SK-N-SH (cell line): ENCODE measurements at regions not wholly inside any gene's neighbourhood (a gene's known extent, or its start where the extent isn't known, plus 50 kb on each side); places are given as distances from the start of the nearest gene placed in this dataset.

Experiments
- CTCF ChIA-PET: fragments of 300-600, 350-600 bp; formaldehyde crosslinking; extraction: SDS; loops from one replicate; lab custom pipeline; 2021; lab: Yijun Ruan, JAX
- POLR2A ChIA-PET: fragments of 350-600 bp; sonication (Branson Sonifier 250); formaldehyde crosslinking; extraction: SDS; loops from one replicate; lab custom pipeline; 2020; ENCODE audit warnings: antibody characterized with exemption, inconsistent platforms; lab: Yijun Ruan, JAX
- DNase-seq: peaks from one replicate; pipeline ENCODE4 v3.0.0; 2012
- H2AFZ ChIP-seq: fragments of 200-600 bp; sonication (generic); 2 replicates; pipeline ENCODE4 v1.8.1; 2016; ENCODE audit warnings: antibody characterized with exemption, mild to moderate bottlenecking, low read depth
- H3F3A ChIP-seq: fragments of 200-600 bp; sonication (generic); replicated peaks from 2 replicates; pipeline ENCODE3; 2016; ENCODE audit warnings: antibody characterized with exemption, mild to moderate bottlenecking; ENCODE audit not compliant: insufficient read depth
- H3K27ac ChIP-seq, 2 experiments: fragments of 200-500 bp in 1 of 2; fragments of 200-600 bp in 1 of 2; sonication (Bioruptor generic) in 1 of 2; sonication (generic), shearing (Covaris generic) in 1 of 2; 2 replicates each; pipeline versions ENCODE4 v1.5.1 to v1.6.1; 2014 to 2016; ENCODE audit warnings: low read depth in 2 of 2, inconsistent platforms in 1 of 2, low read length in 1 of 2, mild to moderate bottlenecking in 1 of 2, mixed read lengths in 1 of 2
- H3K27me3 ChIP-seq: fragments of 200-600 bp; sonication (generic), shearing (Covaris generic); 2 replicates; pipeline ENCODE4 v1.6.1; 2016; ENCODE audit warnings: mixed run types; ENCODE audit not compliant: insufficient read depth
- H3K36me3 ChIP-seq, 2 experiments: fragments of 200-500 bp in 1 of 2; fragments of 200-600 bp in 1 of 2; sonication (Bioruptor generic) in 1 of 2; sonication (generic) in 1 of 2; replicated peaks in 1 of 2; 2 replicates each; pipeline versions ENCODE3 to v1.5.1; 2014 to 2016; ENCODE audit warnings: low read length in 1 of 2, mild to moderate bottlenecking in 1 of 2; ENCODE audit not compliant: insufficient read depth in 2 of 2, control insufficient read depth in 1 of 2
- H3K4me1 ChIP-seq, 2 experiments: fragments of 200-500 bp in 1 of 2; fragments of 200-600 bp in 1 of 2; sonication (Bioruptor generic) in 1 of 2; sonication (generic), shearing (Covaris generic) in 1 of 2; 2 replicates each; pipeline versions ENCODE4 v1.5.1 to v1.6.1; 2014 to 2016; ENCODE audit warnings: low read depth in 1 of 2, low read length in 1 of 2, mixed run types in 1 of 2; ENCODE audit not compliant: insufficient read depth in 2 of 2, control insufficient read depth in 1 of 2
- H3K4me2 ChIP-seq: fragments of 200-600 bp; sonication (generic), shearing (Covaris generic); 2 replicates; pipeline ENCODE4 v1.6.1; 2017; ENCODE audit warnings: mixed run types
- H3K4me3 ChIP-seq, 2 experiments: fragments of 200-500 bp in 1 of 2; fragments of 200-600 bp in 1 of 2; sonication (Bioruptor generic) in 1 of 2; sonication (generic), shearing (Covaris generic) in 1 of 2; 2 replicates each; pipeline versions ENCODE4 v1.5.1 to v1.8.1; 2014 to 2016; ENCODE audit warnings: low read depth in 2 of 2, inconsistent platforms in 1 of 2, low read length in 1 of 2, mild to moderate bottlenecking in 1 of 2, mixed read lengths in 1 of 2, moderate library complexity in 1 of 2
- H3K79me2 ChIP-seq: fragments of 200-600 bp; sonication (generic); 2 replicates; pipeline ENCODE4 v1.8.1; 2017; ENCODE audit warnings: mild to moderate bottlenecking; ENCODE audit not compliant: insufficient read depth
- H3K9ac ChIP-seq: fragments of 200-600 bp; sonication (generic); 2 replicates; pipeline ENCODE4 v1.6.1; 2017; ENCODE audit warnings: mixed run types
- H3K9me2 ChIP-seq: fragments of 200-600 bp; sonication (generic); 2 replicates; pipeline ENCODE4 v1.6.1; 2017; ENCODE audit warnings: mixed run types
- H3K9me3 ChIP-seq: fragments of 200-600 bp; sonication (generic); 2 replicates; pipeline ENCODE4 v1.6.1; 2017; ENCODE audit warnings: mixed run types, mild to moderate bottlenecking, moderate library complexity
- H4K20me1 ChIP-seq: fragments of 200-600 bp; sonication (generic); 2 replicates; pipeline ENCODE4 v1.6.1; 2017; ENCODE audit warnings: mild to moderate bottlenecking, mixed run types; ENCODE audit not compliant: insufficient read depth
- CTCF ChIP-seq: fragments of 200-600 bp; sonication (generic); IDR thresholded peaks from 2 replicates; pipeline ENCODE4 v1.6.1; 2017; ENCODE audit warnings: antibody characterized with exemption, mild to moderate bottlenecking, moderate library complexity
- EP300 ChIP-seq, 2 experiments: IDR thresholded peaks; 2 replicates each; pipeline versions ENCODE4 v1.4.0 to v1.6.1; 2012; ENCODE audit warnings: borderline replicate concordance in 1 of 2, low read depth in 1 of 2, low read length in 1 of 2
- EZH2phosphoT487 ChIP-seq: fragments of 200-600 bp; sonication (generic); IDR thresholded peaks from 2 replicates; pipeline ENCODE4 v1.6.1; 2017; ENCODE audit warnings: low read depth, mixed run types, mild to moderate bottlenecking, antibody characterized with exemption, moderate library complexity, borderline replicate concordance
- FOXJ3 ChIP-seq: sonication (generic); formaldehyde crosslinking; IDR thresholded peaks from 2 replicates; pipeline ENCODE4 v1.5.1; 2020; ENCODE audit warnings: mild to moderate bottlenecking, missing genetic modification reagents
- FOXM1 ChIP-seq: IDR thresholded peaks from 2 replicates; pipeline ENCODE4 v1.4.0; 2012; ENCODE audit warnings: low read depth, mild to moderate bottlenecking
- JUND ChIP-seq: IDR thresholded peaks from 2 replicates; pipeline ENCODE4 v1.4.0; 2012
- MAX ChIP-seq: IDR thresholded peaks from 2 replicates; pipeline ENCODE4 v1.4.0; 2012; ENCODE audit warnings: low read depth
- MXI1 ChIP-seq: IDR thresholded peaks from 2 replicates; pipeline ENCODE4 v1.6.1; 2012; ENCODE audit warnings: mild to moderate bottlenecking, low read depth, low read length, improper control_type of control experiment
- NFIC ChIP-seq: IDR thresholded peaks from 2 replicates; pipeline ENCODE4 v1.4.0; 2012; ENCODE audit warnings: borderline replicate concordance
- PBX3 ChIP-seq: IDR thresholded peaks from 2 replicates; pipeline ENCODE4; 2012
- POLR2AphosphoS5 ChIP-seq: IDR thresholded peaks from 2 replicates; pipeline ENCODE4 v1.6.1; 2012; ENCODE audit warnings: low read depth, low read length
- RAD21 ChIP-seq: IDR thresholded peaks from 2 replicates; pipeline ENCODE4 v1.6.1; 2012; ENCODE audit warnings: mild to moderate bottlenecking, low read length
- REST ChIP-seq: IDR thresholded peaks from 2 replicates; pipeline ENCODE4 v1.6.1; 2012; ENCODE audit warnings: mild to moderate bottlenecking, low read depth, low read length, moderate library complexity
- SMC3 ChIP-seq: IDR thresholded peaks from 2 replicates; pipeline ENCODE4 v1.6.1; 2012; ENCODE audit warnings: low read depth, low read length, improper control_type of control experiment
- TCF12 ChIP-seq: IDR thresholded peaks from 2 replicates; pipeline ENCODE4 v1.4.0; 2012
- TEAD4 ChIP-seq: IDR thresholded peaks from 2 replicates; pipeline ENCODE4 v1.4.0; 2012; ENCODE audit warnings: mild to moderate bottlenecking, borderline replicate concordance; ENCODE audit not compliant: insufficient read depth
- USF1 ChIP-seq: IDR thresholded peaks from 2 replicates; pipeline ENCODE4 v1.4.0; 2012; ENCODE audit warnings: low read depth, borderline replicate concordance
- YY1 ChIP-seq: IDR thresholded peaks from 2 replicates; pipeline ENCODE4 v1.4.0; 2012; ENCODE audit warnings: low read depth, mild to moderate bottlenecking
- ZBTB33 ChIP-seq: IDR thresholded peaks from 2 replicates; pipeline ENCODE4 v1.4.0; 2012; ENCODE audit warnings: low read depth, borderline replicate concordance
- WGBS: methylation state at CpG from one replicate; pipeline ENCODE4 v1.1.6; 2017; ENCODE audit warnings: low lambda C conversion rate; 5-methylcytosine and 5-hydroxymethylcytosine counted together

- no peak overlapping the region for H3K4me2 ChIP-seq
- peaks cover 0 to 2% of the 10 kb centered on the region in 2 experiments; a peak in 1 of 4 replicates for H3K4me1 ChIP-seq
- DNase-seq: no peak
- no peaks in the 10 kb centered on the region for H3K27me3 ChIP-seq
- H2AFZ ChIP-seq: no peak overlapping the region
- WGBS: 25% methylated on average over 2 of the region's 2 CpGs
- POLR2A ChIA-PET: no interaction called here
- no peak overlapping the region for H3K4me3 ChIP-seq
- CTCF ChIA-PET: interaction anchor here (1.5 to 1.8 kb wide), 2 partner anchors 10 to 239 kb away, joined by 3 to 4 read pairs; no protein-coding TSS in a partner anchor
- TF ChIP-seq EP300 (IDR thresholded peaks at IDR 0.05; ENCODE audit: borderline replicate concordance in 1 of 2, low read depth in 1 of 2, low read length in 1 of 2) (no peak), YY1 (no peak), EZH2phosphoT487 (no peak), CTCF (no peak), MXI1 (no peak), TCF12 (no peak), MAX (no peak), SMC3 (no peak), USF1 (no peak), FOXM1 (no peak), REST (no peak), ZBTB33 (no peak), PBX3 (no peak), NFIC (no peak), TEAD4 (no peak), POLR2AphosphoS5 (no peak), RAD21 (no peak), JUND (no peak), FOXJ3 (CRISPR knock-in tag) (no peak)
- H3K36me3 ChIP-seq: no peaks in the 10 kb centered on the region
- no peaks in the 10 kb centered on the region for H3K79me2 ChIP-seq
- no peaks in the 10 kb centered on the region for H3F3A ChIP-seq
- H3K9ac ChIP-seq: no peak overlapping the region
- no peaks in the 10 kb centered on the region for H3K9me3 ChIP-seq
- H3K9me2 ChIP-seq: no peaks in the 10 kb centered on the region
- H3K27ac ChIP-seq: no peak overlapping the region
- H4K20me1 ChIP-seq: no peaks in the 10 kb centered on the region
Measured at GRCh38 chr12:91622037-91622436, 439.4 kb upstream of the DCN start.
